Lower leg skin (tissue), 4 donors: ENCODE measurements at regions not wholly inside any gene's neighbourhood (a gene's known extent, or its start where the extent isn't known, plus 50 kb on each side); places are given as distances from the start of the nearest gene placed in this dataset.
"Not testable (repeated sequence)": the region's sequence is repeated elsewhere in the genome, so short reads cannot be mapped to it uniquely, and the experiment has no call there.

ENCODE experiments used
- DNase-seq, 2 donors: peaks; one replicate each; pipeline ENCODE4 v3.0.0-alpha.2; 2019; ENCODE audit warnings: low spot score in 2 of 2
- H3K4me3 ChIP-seq: fragments of 200-600 bp; sonication (generic); 2 replicates; pipeline ENCODE4 v1.5.1; 2017; ENCODE audit warnings: mild to moderate bottlenecking, low read depth; ENCODE audit not compliant: poor library complexity, severe bottlenecking
- POLR2A ChIP-seq, 2 donors: fragments of 450-650 bp; IDR thresholded peaks; one replicate each; pipeline ENCODE4 v1.6.1; 2016 to 2017; ENCODE audit warnings: antibody characterized with exemption in 2 of 2, mild to moderate bottlenecking in 1 of 2, moderate library complexity in 1 of 2
- WGBS, 2 donors: methylation state at CpG; one replicate each; pipeline ENCODE4 v1.1.5; 2018; 5-methylcytosine and 5-hydroxymethylcytosine counted together
- intact Hi-C: fragments of 100-400 bp; cut with DNase I; formaldehyde crosslinking; loops from one replicate; pipeline ENCODE4 v1.15.0; 2023; ENCODE audit warnings: low total_unique reads
- TF ChIP-seq, protein P1 (sequence below), 3 donors: fragments of 450-650 bp; IDR thresholded peaks; one replicate each; pipeline ENCODE4 v1.5.1; 2016; ENCODE audit warnings: antibody characterized with exemption in 3 of 3, mild to moderate bottlenecking in 3 of 3, moderate library complexity in 2 of 3

DNA sequence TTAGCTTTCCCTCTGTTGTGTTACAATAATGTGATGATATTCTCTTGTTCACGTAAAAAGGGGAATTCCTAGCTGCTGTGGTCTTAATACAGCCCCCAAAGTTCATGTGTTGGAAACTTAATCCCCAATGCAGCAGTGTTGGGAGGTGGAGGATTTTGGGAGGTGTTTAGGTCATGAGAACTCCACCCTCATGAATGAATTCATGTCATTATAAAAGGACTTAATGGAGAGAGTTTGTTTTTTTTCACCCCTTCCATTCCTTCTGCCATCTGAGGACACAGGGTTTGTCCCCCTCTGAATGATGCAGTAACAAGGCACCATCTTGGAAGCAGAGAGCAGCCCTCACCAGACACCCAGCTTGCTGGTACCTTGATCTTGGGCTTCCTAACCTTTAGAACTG, 253.4 kb upstream of the DDHD1 start:
- no peak for DNase-seq
- TF ChIP-seq POLR2A (IDR thresholded peaks at IDR 0.05), result no peak
- TF ChIP-seq, protein P1, sequence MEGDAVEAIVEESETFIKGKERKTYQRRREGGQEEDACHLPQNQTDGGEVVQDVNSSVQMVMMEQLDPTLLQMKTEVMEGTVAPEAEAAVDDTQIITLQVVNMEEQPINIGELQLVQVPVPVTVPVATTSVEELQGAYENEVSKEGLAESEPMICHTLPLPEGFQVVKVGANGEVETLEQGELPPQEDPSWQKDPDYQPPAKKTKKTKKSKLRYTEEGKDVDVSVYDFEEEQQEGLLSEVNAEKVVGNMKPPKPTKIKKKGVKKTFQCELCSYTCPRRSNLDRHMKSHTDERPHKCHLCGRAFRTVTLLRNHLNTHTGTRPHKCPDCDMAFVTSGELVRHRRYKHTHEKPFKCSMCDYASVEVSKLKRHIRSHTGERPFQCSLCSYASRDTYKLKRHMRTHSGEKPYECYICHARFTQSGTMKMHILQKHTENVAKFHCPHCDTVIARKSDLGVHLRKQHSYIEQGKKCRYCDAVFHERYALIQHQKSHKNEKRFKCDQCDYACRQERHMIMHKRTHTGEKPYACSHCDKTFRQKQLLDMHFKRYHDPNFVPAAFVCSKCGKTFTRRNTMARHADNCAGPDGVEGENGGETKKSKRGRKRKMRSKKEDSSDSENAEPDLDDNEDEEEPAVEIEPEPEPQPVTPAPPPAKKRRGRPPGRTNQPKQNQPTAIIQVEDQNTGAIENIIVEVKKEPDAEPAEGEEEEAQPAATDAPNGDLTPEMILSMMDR (IDR thresholded peaks at IDR 0.05), result no peak
- 91 to 92% methylated on average over 1 of the region's 1 CpG for WGBS, 2 donors
- intact Hi-C loops, result no loop called here
- H3K4me3 ChIP-seq, result no peak overlapping the region

DNA sequence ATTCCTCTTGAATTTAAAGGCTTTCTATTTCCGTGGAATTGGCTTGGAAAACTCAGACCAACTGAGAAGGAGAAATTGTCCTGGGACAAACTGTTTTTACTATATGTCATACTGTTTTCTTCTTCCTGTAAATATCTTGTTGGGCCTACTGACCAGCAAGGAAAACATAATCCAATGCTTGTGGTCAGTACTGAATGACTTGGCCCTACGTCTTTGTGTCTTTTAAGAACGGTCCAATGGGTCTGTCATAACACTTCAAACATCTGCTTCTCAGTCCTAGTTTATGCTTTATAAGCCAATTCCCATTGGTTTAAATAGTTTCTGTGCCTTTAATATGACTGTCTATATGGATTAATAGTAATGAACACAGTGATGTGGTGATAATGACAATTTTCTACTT, 248.5 kb upstream of the DDHD1 start:
- intact Hi-C loops, result no loop called here
- H3K4me3 ChIP-seq, result no peak overlapping the region
- no peak for DNase-seq
- TF ChIP-seq, protein P1 (IDR thresholded peaks at IDR 0.05), result no peak
- no peak for TF ChIP-seq POLR2A (IDR thresholded peaks at IDR 0.05)
- 81% methylated on average over 3 of the region's 3 CpGs for WGBS, 2 donors

DNA sequence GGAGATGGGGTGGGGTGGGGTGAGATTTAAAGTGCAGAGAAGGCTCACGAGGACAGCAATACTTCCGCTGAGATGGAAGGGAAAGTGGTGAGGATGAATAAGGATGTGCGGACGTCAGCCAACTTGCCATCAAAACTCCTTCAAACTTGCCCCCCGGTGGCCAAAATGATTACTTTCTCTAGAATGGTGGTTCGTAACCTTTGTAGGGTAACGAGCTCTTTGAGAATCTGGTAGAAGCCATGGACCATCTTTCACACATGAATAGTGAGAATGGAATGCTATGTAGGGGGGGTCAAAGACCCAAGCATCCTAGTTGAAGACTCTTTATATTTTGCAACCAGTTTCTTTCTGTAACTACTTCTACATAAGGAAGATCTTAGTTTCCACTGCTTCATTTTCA, 245.9 kb upstream of the DDHD1 start:
- intact Hi-C loops, result no loop called here
- WGBS, 2 donors, result 61 to 74% methylated on average over 7 of the region's 7 CpGs
- TF ChIP-seq, protein P1 (IDR thresholded peaks at IDR 0.05), result no peak
- TF ChIP-seq POLR2A (IDR thresholded peaks at IDR 0.05), result no peak
- DNase-seq, result no peak
- no peak overlapping the region for H3K4me3 ChIP-seq

DNA sequence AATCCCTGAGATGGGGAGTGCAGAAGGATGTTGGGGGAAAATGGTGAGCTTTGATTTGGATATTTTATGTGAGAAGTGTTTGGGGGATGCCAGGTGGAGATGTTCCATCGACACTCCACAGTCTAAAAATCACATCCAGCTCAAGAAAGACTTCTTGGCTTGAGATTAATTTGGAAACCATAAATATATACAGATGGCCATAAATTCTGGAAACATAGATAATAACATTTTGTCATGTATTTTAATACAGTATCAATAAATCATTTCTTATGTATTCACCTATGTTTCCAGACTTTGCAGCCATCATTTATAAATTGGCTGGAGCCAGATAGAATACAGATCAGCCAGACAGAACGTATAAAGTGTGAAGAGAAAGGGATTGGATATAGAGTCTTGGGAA, 245.5 kb upstream of the DDHD1 start:
- H3K4me3 ChIP-seq, result no peak overlapping the region
- DNase-seq, result no peak
- intact Hi-C loops, result no loop called here
- 60 to 65% methylated on average over 2 of the region's 2 CpGs for WGBS, 2 donors
- TF ChIP-seq, protein P1 (IDR thresholded peaks at IDR 0.05), result no peak
- TF ChIP-seq POLR2A (IDR thresholded peaks at IDR 0.05), result no peak

DNA sequence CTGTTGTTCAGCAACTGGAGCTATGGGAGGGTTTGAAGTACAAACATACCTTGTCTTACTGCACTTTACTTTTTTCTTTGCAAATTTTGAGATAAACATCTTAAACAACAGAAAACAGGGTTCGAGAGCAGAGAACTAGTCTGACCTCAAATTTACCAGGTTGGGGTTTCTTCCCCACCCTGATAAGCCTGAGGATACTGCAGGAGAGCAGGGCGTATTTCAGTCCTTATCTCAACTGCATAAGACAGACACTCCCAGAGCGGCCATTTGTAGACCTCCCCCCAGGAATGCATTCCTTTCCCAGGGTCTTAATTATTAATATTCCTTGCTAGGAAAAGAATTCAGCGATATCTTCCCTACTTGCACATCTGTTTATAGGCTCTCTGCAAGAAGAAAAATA, 242.1 kb upstream of the DDHD1 start:
- H3K4me3 ChIP-seq, DNase-seq, intact Hi-C loops: not testable (repeated sequence)
- WGBS, 2 donors, result 97 to 98% methylated on average over 4 of the region's 4 CpGs

DNA sequence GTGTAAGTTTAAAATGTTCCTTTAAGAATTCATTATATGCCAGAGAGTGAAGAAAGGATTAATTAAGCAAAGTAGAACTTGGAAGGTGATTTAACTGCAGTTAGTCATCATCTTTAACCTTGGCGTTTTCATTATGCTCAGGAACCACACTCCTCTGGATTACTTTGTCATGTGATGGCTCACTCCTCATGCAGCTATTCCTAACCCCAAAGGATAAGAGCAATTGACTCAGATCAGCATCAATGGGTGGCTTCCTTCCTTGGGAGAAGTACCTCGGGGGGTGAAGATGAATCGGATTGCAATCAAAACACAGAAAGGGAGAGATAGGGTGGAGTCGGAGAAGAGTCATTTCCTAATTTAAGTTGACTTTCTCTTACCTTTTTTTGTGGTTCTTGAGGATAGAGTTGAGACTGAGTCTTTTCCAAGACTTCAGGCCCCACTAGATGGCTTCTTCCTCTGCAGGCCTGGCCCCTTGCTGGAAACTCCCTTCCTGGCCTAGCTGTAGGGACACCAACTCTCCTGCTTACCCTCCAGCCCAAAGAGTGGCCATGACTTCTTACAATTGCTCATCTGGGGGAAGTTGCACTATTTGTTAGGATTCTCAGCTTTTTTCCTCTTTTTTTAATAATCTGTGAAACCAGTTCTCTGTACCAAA, 238.6 kb upstream of the DDHD1 start:
- TF ChIP-seq POLR2A (IDR thresholded peaks at IDR 0.05), result no peak
- TF ChIP-seq, protein P1 (IDR thresholded peaks at IDR 0.05), result no peak
- DNase-seq, result no peak
- intact Hi-C loops, result no loop called here
- 51% methylated on average over 4 of the region's 4 CpGs for WGBS, 2 donors
- no peak overlapping the region for H3K4me3 ChIP-seq
